Activated naive CD8-positive, alpha-beta T cell treated with anti-CD3 and anti-CD28 coated beads, Interleukin-2, amount 10 ng/mL, durations not matched to agents 7 days and 5 days (primary cell): ENCODE measurements at regions not wholly inside any gene's neighbourhood (a gene's known extent, or its start where the extent isn't known, plus 50 kb on each side); places are given as distances from the start of the nearest gene placed in this dataset.
"Not testable (repeated sequence)": the region's sequence is repeated elsewhere in the genome, so short reads cannot be mapped to it uniquely, and the experiment has no call there.

Source experiments
- ATAC-seq: fragments of 150-1000 bp; cut with Tn5 transposase; one replicate; pipeline ENCODE4 v1.10.0; 2021; ENCODE audit warnings: low read depth, moderate library complexity
- POLR2A ChIA-PET: fragments of 350-600 bp; sonication (Branson Sonifier 250); formaldehyde crosslinking; loops from one replicate; lab custom pipeline; 2021; ENCODE audit warnings: antibody characterized with exemption; lab: Charles Lee
- DNase-seq: peaks from one replicate; pipeline ENCODE4 v3.0.0; 2021
- H3K27ac Mint-ChIP-seq: one replicate; pipeline ENCODE4 v1.8.0; 2022; ENCODE audit warnings: mild to moderate bottlenecking, mixed read lengths
- H3K27me3 Mint-ChIP-seq: one replicate; pipeline ENCODE4 v1.8.0; 2022; ENCODE audit warnings: mild to moderate bottlenecking, moderate library complexity, mixed read lengths
- H3K36me3 Mint-ChIP-seq: one replicate; pipeline ENCODE4 v1.8.0; 2021; ENCODE audit warnings: mild to moderate bottlenecking, mixed read lengths
- H3K4me1 Mint-ChIP-seq: one replicate; pipeline ENCODE4 v1.8.0; 2021; ENCODE audit warnings: mixed read lengths
- H3K4me3 Mint-ChIP-seq: one replicate; pipeline ENCODE4 v1.8.0; 2022; ENCODE audit warnings: mild to moderate bottlenecking, moderate library complexity, mixed read lengths
- H3K9me3 Mint-ChIP-seq: one replicate; pipeline ENCODE4 v1.8.0; 2021; ENCODE audit warnings: mixed read lengths

- no peaks in the 10 kb centered on the region for H3K36me3 Mint-ChIP-seq
- peaks cover 4% of the 10 kb centered on the region for H3K27me3 Mint-ChIP-seq
Observed at GRCh38 chr7:26988836-26989374, 106.9 kb downstream of the HOXA1 start.

DNA sequence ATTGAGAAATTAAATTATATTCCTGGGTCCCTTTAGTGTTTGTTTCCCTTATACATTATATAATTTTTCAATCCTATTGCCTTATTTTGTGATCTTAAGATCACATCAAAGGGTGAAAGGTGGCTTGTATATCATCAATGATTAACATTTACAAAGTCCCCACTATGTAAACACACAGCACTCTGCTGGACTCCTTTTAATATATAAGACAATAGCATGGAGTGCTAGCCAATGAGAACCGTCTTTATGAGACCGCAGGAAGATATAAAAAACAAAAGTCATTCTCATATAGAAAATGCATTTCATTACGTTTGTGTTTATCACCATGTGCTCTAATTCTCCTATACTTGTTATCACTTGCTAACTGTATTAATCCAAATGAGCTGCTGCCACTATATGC, 108.5 kb downstream of the HOXA1 start:
- H3K27me3 Mint-ChIP-seq: peaks cover 4% of the 10 kb centered on the region
- no peak for DNase-seq
- ATAC-seq: no peak
- H3K4me1 Mint-ChIP-seq: no peaks in the 10 kb centered on the region
- no peak overlapping the region for H3K4me3 Mint-ChIP-seq
- POLR2A ChIA-PET: no interaction called here
- no peak overlapping the region for H3K27ac Mint-ChIP-seq
- no peaks in the 10 kb centered on the region for H3K36me3 Mint-ChIP-seq
- H3K9me3 Mint-ChIP-seq: no peaks in the 10 kb centered on the region

More at GRCh38 chr7:26988836-26989374, 106.9 kb downstream of the HOXA1 start:
- Mint-ChIP-seq H3K27ac (no peak overlapping the region), H3K4me1 (no peaks in the 10 kb centered on the region), H3K9me3 (no peaks in the 10 kb centered on the region), H3K4me3 (no peak overlapping the region)
- ATAC-seq (no peak), DNase-seq (no peak)
- POLR2A ChIA-PET: no interaction called here

GRCh38 chr7:26978146-26978545, 113.8 kb upstream of the SKAP2 start:
- ATAC-seq: no peak
- Mint-ChIP-seq H3K27ac (no peak overlapping the region), H3K9me3 (no peaks in the 10 kb centered on the region), H3K27me3 (peaks cover 2% of the 10 kb centered on the region), H3K4me1 (no peaks in the 10 kb centered on the region), H3K36me3 (no peaks in the 10 kb centered on the region), H3K4me3 (no peak overlapping the region)
- no peak for DNase-seq
- POLR2A ChIA-PET: no interaction called here

DNA sequence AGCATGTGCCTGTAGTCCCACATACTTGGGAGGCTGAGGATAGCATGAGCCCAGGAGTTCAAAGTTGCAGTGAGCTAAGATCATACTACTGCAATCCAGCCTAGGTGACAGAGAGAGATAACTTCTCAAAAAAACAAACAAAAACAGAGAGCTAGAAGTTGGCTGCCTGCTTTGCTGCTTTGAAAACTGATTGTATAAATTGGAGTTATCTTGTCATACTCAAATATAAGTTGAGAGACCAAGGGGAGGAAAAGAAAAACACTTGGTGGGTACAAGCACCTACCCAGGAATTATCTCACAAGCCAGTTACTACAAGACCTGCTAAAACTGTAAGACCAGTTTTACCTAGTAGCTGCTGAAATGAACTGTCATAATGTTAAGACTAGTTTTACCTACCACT, 112.5 kb upstream of the SKAP2 start:
- POLR2A ChIA-PET: no interaction called here
- no peak for ATAC-seq
- Mint-ChIP-seq H3K27me3 (peaks cover 2% of the 10 kb centered on the region), H3K9me3 (peaks cover 7% of the 10 kb centered on the region), H3K27ac (no peak overlapping the region), H3K4me1 (no peaks in the 10 kb centered on the region), H3K4me3 (no peak overlapping the region), H3K36me3 (no peaks in the 10 kb centered on the region)
- DNase-seq: no peak

- DNase-seq, POLR2A ChIA-PET, H3K27me3 Mint-ChIP-seq, ATAC-seq, H3K36me3 Mint-ChIP-seq, H3K4me3 Mint-ChIP-seq, H3K27ac Mint-ChIP-seq, H3K4me1 Mint-ChIP-seq, H3K9me3 Mint-ChIP-seq: not testable (repeated sequence)
Observed at GRCh38 chr7:26971924-26972323, 107.5 kb upstream of the SKAP2 start.

- Mint-ChIP-seq H3K9me3 (no peaks in the 10 kb centered on the region), H3K27me3 (no peaks in the 10 kb centered on the region), H3K27ac (no peak overlapping the region), H3K36me3 (no peaks in the 10 kb centered on the region), H3K4me3 (no peak overlapping the region), H3K4me1 (no peaks in the 10 kb centered on the region)
- POLR2A ChIA-PET: no interaction called here
- DNase-seq (no peak), ATAC-seq (no peak)
Observed at GRCh38 chr7:26965724-26966123, 101.3 kb upstream of the SKAP2 start.

- POLR2A ChIA-PET: no interaction called here
- no peak for ATAC-seq
- no peaks in the 10 kb centered on the region for H3K4me1 Mint-ChIP-seq
- H3K36me3 Mint-ChIP-seq: no peaks in the 10 kb centered on the region
- H3K9me3 Mint-ChIP-seq: no peaks in the 10 kb centered on the region
- no peak for DNase-seq
- no peak overlapping the region for H3K4me3 Mint-ChIP-seq
- peaks cover 7% of the 10 kb centered on the region for H3K27me3 Mint-ChIP-seq
- no peak overlapping the region for H3K27ac Mint-ChIP-seq
Observed at GRCh38 chr7:26964156-26964808, 99.9 kb upstream of the SKAP2 start.

DNA sequence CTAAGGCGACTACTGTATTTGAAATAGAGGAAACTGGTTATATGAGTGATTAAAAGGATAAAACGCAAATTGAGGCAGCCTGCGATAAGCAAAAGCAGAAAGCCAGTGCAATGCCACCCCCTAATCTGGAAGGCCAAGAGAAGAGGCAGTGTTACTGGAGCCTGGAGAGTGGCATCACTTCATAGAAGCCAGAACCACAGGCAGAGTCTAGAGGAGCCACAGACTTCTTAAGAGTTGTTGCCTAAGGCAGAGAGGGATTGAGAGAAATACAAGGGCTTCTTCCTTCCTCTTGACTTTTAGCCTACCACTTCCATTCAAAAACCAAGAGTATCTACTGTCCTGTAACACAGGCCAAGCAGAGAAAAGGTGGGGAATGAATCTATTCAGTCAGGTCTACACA, 94.9 kb upstream of the SKAP2 start:
- H3K27ac Mint-ChIP-seq: no peak overlapping the region
- H3K4me1 Mint-ChIP-seq: no peaks in the 10 kb centered on the region
- no peak overlapping the region for H3K4me3 Mint-ChIP-seq
- no peak for DNase-seq
- POLR2A ChIA-PET: no interaction called here
- peaks cover 10% of the 10 kb centered on the region for H3K27me3 Mint-ChIP-seq
- no peaks in the 10 kb centered on the region for H3K9me3 Mint-ChIP-seq
- no peak for ATAC-seq
- H3K36me3 Mint-ChIP-seq: no peaks in the 10 kb centered on the region

DNA sequence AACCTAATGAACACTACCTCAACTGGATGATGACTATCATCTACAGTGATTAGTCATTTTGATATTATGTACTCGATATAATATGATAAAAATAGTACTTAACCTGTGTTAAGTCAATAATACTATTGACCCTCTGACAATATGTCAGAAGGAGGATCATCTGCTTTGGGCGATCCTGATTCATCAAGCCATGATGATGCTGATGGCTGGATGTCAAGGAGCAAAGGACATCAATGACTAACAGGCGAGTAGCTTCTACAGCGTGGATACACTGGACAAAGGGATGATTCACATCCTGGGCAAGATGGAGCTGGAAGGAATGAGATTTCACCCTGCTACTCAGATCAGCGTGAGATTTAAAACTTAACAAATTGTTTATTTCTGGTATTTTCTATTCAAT, 94.4 kb upstream of the SKAP2 start:
- Mint-ChIP-seq H3K4me3 (no peak overlapping the region), H3K4me1 (no peaks in the 10 kb centered on the region), H3K9me3 (no peaks in the 10 kb centered on the region), H3K36me3 (no peaks in the 10 kb centered on the region), H3K27me3 (peaks cover 10% of the 10 kb centered on the region), H3K27ac (no peak overlapping the region)
- ATAC-seq (no peak), DNase-seq (no peak)
- POLR2A ChIA-PET: no interaction called here

DNA sequence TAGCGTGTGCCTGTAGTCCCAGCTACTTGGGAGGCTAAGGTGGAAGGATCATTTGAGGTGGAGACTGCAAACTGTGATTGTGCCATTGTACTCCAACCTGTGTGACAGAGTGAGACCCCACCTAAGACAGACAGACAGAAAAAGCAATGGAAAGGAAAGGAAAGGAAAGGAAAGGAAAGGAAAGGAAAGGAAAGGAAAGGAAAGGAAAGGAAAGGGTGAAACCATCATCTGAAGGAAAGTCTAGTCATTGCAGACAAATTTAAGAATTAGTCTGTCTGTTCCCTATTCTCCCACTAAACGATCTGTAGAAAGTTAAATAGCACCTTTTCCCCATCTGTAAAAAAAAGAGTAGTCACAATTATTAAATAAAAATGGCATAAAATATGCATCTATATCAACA, 91.1 kb upstream of the SKAP2 start:
- H3K9me3 Mint-ChIP-seq: no peaks in the 10 kb centered on the region
- POLR2A ChIA-PET: no interaction called here
- no peak overlapping the region for H3K27ac Mint-ChIP-seq
- ATAC-seq (no peak), DNase-seq (no peak)
- H3K4me1 Mint-ChIP-seq: no peaks in the 10 kb centered on the region
- no peaks in the 10 kb centered on the region for H3K36me3 Mint-ChIP-seq
- peaks cover 10% of the 10 kb centered on the region for H3K27me3 Mint-ChIP-seq
- H3K4me3 Mint-ChIP-seq: no peak overlapping the region

DNA sequence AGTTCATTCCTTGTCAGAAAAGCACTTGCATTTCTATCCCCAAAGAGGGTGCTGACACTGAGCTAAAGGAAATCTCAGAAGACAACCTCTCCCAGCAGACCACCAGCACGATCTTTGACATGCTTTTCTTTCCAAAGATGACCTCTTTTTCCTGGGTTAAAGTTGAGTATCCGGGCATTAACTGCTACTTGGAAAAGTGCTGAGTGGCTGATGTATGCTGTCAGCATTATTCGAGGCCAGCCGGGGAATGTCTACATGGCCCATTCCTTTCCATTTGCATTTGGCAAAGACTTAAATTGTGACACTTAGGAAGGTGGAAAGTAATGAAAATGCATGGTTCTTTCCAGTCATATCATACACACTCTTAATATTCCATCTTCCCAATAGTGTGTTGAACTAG, 90.6 kb upstream of the SKAP2 start:
- Mint-ChIP-seq H3K4me3 (no peak overlapping the region), H3K27ac (no peak overlapping the region), H3K27me3 (peaks cover 6% of the 10 kb centered on the region), H3K4me1 (no peaks in the 10 kb centered on the region), H3K9me3 (no peaks in the 10 kb centered on the region), H3K36me3 (no peaks in the 10 kb centered on the region)
- no peak for DNase-seq
- POLR2A ChIA-PET: no interaction called here
- no peak for ATAC-seq

DNA sequence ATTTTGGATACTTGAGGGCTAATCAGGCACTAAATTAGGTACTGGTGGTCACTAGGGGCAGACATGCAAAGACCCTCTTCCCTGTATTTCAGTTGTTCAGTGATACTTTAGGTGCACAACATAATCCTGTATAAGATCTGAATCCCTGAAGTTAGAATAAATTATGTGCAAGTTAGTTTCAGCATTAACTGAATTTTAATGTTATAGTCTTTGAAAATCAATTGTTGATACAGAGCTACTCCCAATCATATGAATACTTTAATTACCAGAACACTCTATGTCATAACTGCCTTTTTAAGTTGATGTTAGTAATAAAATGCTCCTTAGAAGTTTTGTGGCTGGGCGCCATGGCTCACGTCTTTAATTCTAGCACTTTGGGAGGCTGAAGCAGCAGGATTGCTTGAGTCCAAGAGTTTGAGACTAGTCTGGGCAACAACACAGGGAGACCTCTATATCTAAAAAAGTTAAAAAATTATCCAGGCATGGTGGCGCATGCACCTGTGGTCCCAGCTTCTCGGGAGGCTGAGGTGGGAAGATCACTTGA, 87.1 kb upstream of the SKAP2 start:
- Mint-ChIP-seq H3K27ac (no peak overlapping the region), H3K9me3 (no peaks in the 10 kb centered on the region), H3K4me1 (no peaks in the 10 kb centered on the region), H3K4me3 (no peak overlapping the region), H3K27me3 (peaks cover 4% of the 10 kb centered on the region), H3K36me3 (no peaks in the 10 kb centered on the region)
- ATAC-seq: no peak
- DNase-seq: no peak
- POLR2A ChIA-PET: no interaction called here

DNA sequence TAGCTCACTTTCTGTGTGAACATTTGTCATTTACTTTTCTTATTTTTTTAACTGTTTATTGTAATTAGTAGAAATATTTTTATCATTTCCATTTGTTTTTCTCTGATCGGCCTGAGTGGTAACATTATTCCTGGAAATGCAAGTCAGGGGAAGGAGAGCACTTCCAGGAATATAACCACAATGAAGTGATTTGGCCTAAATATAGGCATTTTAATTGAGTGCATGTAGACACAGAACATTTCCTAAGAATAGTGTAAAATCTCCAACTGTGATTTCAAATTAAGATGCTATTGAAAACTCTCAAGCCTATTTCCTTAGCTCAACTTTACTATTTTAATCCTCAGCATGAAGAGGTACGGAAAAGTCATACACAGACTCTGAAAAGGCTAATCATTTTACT, 86.5 kb upstream of the SKAP2 start:
- POLR2A ChIA-PET: no interaction called here
- Mint-ChIP-seq H3K36me3 (no peaks in the 10 kb centered on the region), H3K4me3 (no peak overlapping the region), H3K27me3 (peaks cover 8% of the 10 kb centered on the region), H3K4me1 (no peaks in the 10 kb centered on the region), H3K27ac (no peak overlapping the region), H3K9me3 (no peaks in the 10 kb centered on the region)
- no peak for ATAC-seq
- DNase-seq: no peak

DNA sequence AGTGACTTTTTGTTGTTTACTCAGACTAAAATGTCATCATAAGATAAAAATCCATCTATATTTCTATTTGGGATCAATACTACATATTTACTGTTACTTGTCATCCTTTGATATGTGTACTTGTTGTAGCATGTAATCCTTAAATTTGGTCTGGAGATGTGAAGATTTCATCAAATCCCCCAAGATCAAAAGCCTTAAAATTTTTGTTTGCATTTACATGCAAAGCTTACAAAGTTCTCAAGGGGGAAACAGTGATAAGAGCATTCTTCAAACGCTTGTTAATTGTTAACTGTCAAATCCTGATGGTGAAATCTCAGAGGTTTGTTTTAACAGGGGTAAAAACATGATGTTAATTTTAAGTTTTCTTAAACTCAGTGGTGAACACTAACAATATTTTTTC, 84.9 kb upstream of the SKAP2 start:
- ATAC-seq (no peak), DNase-seq (no peak)
- Mint-ChIP-seq H3K36me3 (no peaks in the 10 kb centered on the region), H3K27ac (no peak overlapping the region), H3K27me3 (peaks cover 13% of the 10 kb centered on the region), H3K9me3 (no peaks in the 10 kb centered on the region), H3K4me1 (no peaks in the 10 kb centered on the region), H3K4me3 (no peak overlapping the region)
- POLR2A ChIA-PET: no interaction called here
